DND-41 (cell line): ENCODE measurements at regions not wholly inside any gene's neighbourhood (a gene's known extent, or its start where the extent isn't known, plus 50 kb on each side); places are given as distances from the start of the nearest gene placed in this dataset.

Experiments
- ATAC-seq: fragments of 200-7000 bp; cut with Tn5 transposase; 3 replicates; pipeline ENCODE4 v1.9.1; 2021; ENCODE audit warnings: low read depth; ENCODE audit not compliant: insufficient read depth
- DNase-seq: peaks from one replicate; pipeline ENCODE4 v3.0.0-alpha.2; 2020
- H2AFZ ChIP-seq: 2 replicates; pipeline ENCODE4 v1.6.0; 2012; ENCODE audit warnings: low read depth, low read length
- H3K27ac ChIP-seq: 2 replicates; pipeline ENCODE4 v1.5.1; 2012; ENCODE audit warnings: low read length, inconsistent platforms
- H3K27me3 ChIP-seq: fragments of 200-600 bp; sonication (generic); 2 replicates; pipeline ENCODE4 v1.6.0; 2012; ENCODE audit warnings: low read length, mild to moderate bottlenecking, inconsistent platforms; ENCODE audit not compliant: insufficient read depth, poor library complexity
- H3K36me3 ChIP-seq: 2 replicates; pipeline ENCODE4 v1.5.1; 2012; ENCODE audit warnings: low read length, inconsistent platforms; ENCODE audit not compliant: insufficient read depth
- H3K4me1 ChIP-seq: 2 replicates; pipeline ENCODE4 v1.5.1; 2012; ENCODE audit warnings: mild to moderate bottlenecking, low read length; ENCODE audit not compliant: insufficient read depth
- H3K4me2 ChIP-seq: 2 replicates; pipeline ENCODE4 v1.6.0; 2012; ENCODE audit warnings: mild to moderate bottlenecking, moderate library complexity, low read length, inconsistent platforms; ENCODE audit not compliant: insufficient read depth
- H3K4me3 ChIP-seq, 2 experiments: fragments of 200-600 bp in 1 of 2; shearing (Covaris generic) in 1 of 2; 2 replicates each; pipeline ENCODE4 v1.5.1; 2012 to 2016; ENCODE audit warnings: inconsistent platforms in 2 of 2, low read length in 2 of 2, mild to moderate bottlenecking in 2 of 2, low read depth in 1 of 2, moderate library complexity in 1 of 2
- H3K79me2 ChIP-seq: 2 replicates; pipeline ENCODE4 v1.6.0; 2012; ENCODE audit warnings: low read length, inconsistent platforms; ENCODE audit not compliant: insufficient read depth
- H3K9ac ChIP-seq: 2 replicates; pipeline ENCODE4 v1.6.0; 2012; ENCODE audit warnings: low read depth, mild to moderate bottlenecking, inconsistent platforms, low read length, moderate library complexity
- H3K9me3 ChIP-seq: 2 replicates; pipeline ENCODE4 v1.5.1; 2012; ENCODE audit warnings: low read length, moderate library complexity, mild to moderate bottlenecking, inconsistent platforms; ENCODE audit not compliant: insufficient read depth, severe bottlenecking
- H4K20me1 ChIP-seq: 2 replicates; pipeline ENCODE4 v1.6.0; 2012; ENCODE audit warnings: low read length; ENCODE audit not compliant: insufficient read depth
- EZH2 ChIP-seq: IDR thresholded peaks from 3 replicates; pipeline ENCODE4 v1.6.1; 2012; ENCODE audit warnings: borderline replicate concordance, low read depth, mild to moderate bottlenecking, moderate library complexity, low read length, inconsistent platforms; ENCODE audit not compliant: severe bottlenecking
- TF ChIP-seq, protein P1 (sequence below): IDR thresholded peaks from 2 replicates; pipeline ENCODE4 v1.5.1; 2012; ENCODE audit warnings: borderline replicate concordance, low read length, moderate library complexity, mild to moderate bottlenecking; ENCODE audit not compliant: poor library complexity, severe bottlenecking; ENCODE audit errors: extremely low read depth

DNA sequence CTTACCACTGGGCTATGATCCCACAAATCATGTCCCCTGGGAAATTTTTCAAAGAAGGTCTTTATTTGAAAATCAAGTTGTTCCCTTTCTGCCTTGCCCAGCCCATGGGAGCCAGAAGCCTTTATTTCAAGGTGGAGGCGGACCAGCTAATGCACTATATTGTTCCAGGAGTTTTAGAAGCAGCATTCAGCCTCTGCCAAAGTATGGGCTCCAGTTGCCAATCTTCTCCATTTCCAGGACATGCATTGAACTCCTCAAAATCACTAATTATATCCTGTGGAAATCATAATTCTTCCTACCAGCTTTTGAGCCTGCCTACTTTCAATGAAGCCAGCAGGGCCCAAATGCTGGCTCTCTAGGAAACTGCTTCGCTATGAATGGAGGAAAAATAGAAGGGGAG is 195.8 kb downstream of the RAD51AP2 start:
- H3K4me2 ChIP-seq: no peak overlapping the region
- no peak for DNase-seq
- no peak overlapping the region for H2AFZ ChIP-seq
- TF ChIP-seq, protein P1, sequence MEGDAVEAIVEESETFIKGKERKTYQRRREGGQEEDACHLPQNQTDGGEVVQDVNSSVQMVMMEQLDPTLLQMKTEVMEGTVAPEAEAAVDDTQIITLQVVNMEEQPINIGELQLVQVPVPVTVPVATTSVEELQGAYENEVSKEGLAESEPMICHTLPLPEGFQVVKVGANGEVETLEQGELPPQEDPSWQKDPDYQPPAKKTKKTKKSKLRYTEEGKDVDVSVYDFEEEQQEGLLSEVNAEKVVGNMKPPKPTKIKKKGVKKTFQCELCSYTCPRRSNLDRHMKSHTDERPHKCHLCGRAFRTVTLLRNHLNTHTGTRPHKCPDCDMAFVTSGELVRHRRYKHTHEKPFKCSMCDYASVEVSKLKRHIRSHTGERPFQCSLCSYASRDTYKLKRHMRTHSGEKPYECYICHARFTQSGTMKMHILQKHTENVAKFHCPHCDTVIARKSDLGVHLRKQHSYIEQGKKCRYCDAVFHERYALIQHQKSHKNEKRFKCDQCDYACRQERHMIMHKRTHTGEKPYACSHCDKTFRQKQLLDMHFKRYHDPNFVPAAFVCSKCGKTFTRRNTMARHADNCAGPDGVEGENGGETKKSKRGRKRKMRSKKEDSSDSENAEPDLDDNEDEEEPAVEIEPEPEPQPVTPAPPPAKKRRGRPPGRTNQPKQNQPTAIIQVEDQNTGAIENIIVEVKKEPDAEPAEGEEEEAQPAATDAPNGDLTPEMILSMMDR: no peak
- TF ChIP-seq EZH2: no peak
- H3K9ac ChIP-seq: no peak overlapping the region
- no peak overlapping the region for H3K27ac ChIP-seq
- H4K20me1 ChIP-seq: no peaks in the 10 kb centered on the region
- no peaks in the 10 kb centered on the region for H3K36me3 ChIP-seq
- H3K79me2 ChIP-seq: no peaks in the 10 kb centered on the region
- no peaks in the 10 kb centered on the region for H3K9me3 ChIP-seq
- H3K4me3 ChIP-seq: no peak overlapping the region
- no peaks in the 10 kb centered on the region for H3K4me1 ChIP-seq
- ATAC-seq: no peak
- no peaks in the 10 kb centered on the region for H3K27me3 ChIP-seq

GRCh38 chr2:17319090-17319489 is 199.2 kb downstream of the RAD51AP2 start:
- H3K79me2 ChIP-seq: no peaks in the 10 kb centered on the region
- ATAC-seq: no peak
- H3K9ac ChIP-seq: no peak overlapping the region
- H3K27me3 ChIP-seq: no peaks in the 10 kb centered on the region
- H3K36me3 ChIP-seq: no peaks in the 10 kb centered on the region
- H3K4me2 ChIP-seq: no peak overlapping the region
- H3K4me1 ChIP-seq: no peaks in the 10 kb centered on the region
- no peak overlapping the region for H3K4me3 ChIP-seq
- no peak for TF ChIP-seq EZH2
- TF ChIP-seq, protein P1: no peak
- DNase-seq: no peak
- no peak overlapping the region for H2AFZ ChIP-seq
- H3K9me3 ChIP-seq: no peaks in the 10 kb centered on the region
- H4K20me1 ChIP-seq: no peaks in the 10 kb centered on the region
- H3K27ac ChIP-seq: no peak overlapping the region

DNA sequence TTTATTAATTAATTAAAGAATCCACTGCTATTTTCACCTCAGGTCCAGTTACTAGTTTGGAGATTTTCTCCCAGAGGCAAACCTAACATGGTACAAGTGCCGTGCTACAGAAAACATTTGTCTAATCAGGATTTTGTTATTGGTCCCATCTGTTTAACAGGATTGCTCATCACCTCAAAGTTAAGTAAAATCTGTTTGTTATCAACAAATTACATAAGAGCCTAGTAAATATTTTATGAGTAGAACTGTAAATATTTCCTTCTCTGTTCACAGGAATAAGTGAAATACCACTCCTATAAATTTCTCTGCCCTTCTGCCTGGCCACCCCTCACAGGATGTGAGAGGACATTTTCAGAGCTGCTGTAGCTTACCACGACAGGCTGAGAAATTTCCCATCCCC is 200.2 kb downstream of the RAD51AP2 start:
- Histone ChIP-seq H3K36me3 (no peaks in the 10 kb centered on the region), H3K9ac (no peak overlapping the region), H3K27ac (no peak overlapping the region), H3K27me3 (no peaks in the 10 kb centered on the region), H3K79me2 (no peaks in the 10 kb centered on the region), H4K20me1 (no peaks in the 10 kb centered on the region), H3K4me3 (no peak overlapping the region), H3K4me2 (no peak overlapping the region), H3K9me3 (no peaks in the 10 kb centered on the region), H3K4me1 (no peaks in the 10 kb centered on the region), H2AFZ (no peak overlapping the region)
- ATAC-seq (no peak), DNase-seq (no peak)
- TF ChIP-seq EZH2: no peak
- TF ChIP-seq, protein P1: no peak

GRCh38 chr2:17317439-17317976 is 200.7 kb downstream of the RAD51AP2 start:
- no peak for TF ChIP-seq EZH2
- TF ChIP-seq, protein P1: no peak
- H3K27me3 ChIP-seq: no peaks in the 10 kb centered on the region

More at GRCh38 chr2:17317439-17317976, 200.7 kb downstream of the RAD51AP2 start:
- Histone ChIP-seq H3K27ac (no peak overlapping the region), H3K36me3 (no peaks in the 10 kb centered on the region), H3K4me3 (no peak overlapping the region), H3K79me2 (no peaks in the 10 kb centered on the region), H3K4me1 (no peaks in the 10 kb centered on the region), H3K4me2 (no peak overlapping the region), H2AFZ (no peak overlapping the region), H4K20me1 (no peaks in the 10 kb centered on the region), H3K9me3 (no peaks in the 10 kb centered on the region), H3K9ac (no peak overlapping the region)
- ATAC-seq (no peak), DNase-seq (no peak)
